Activated CD4-positive, alpha-beta T cell treated with anti-CD3 and anti-CD28 coated beads, Interleukin-2, amount 10 ng/mL, durations not matched to agents 24 days and 14 days (primary cell): ENCODE measurements at regions not wholly inside any gene's neighbourhood (a gene's known extent, or its start where the extent isn't known, plus 50 kb on each side); places are given as distances from the start of the nearest gene placed in this dataset.
A peak's percentile ranks its signal among the peaks of the same experiment; 100 is the strongest.

Source experiments
- DNase-seq: peaks from one replicate; pipeline ENCODE4 v3.0.0; 2022
- H3K27ac Mint-ChIP-seq: one replicate; pipeline ENCODE4 v1.8.0; 2022; ENCODE audit warnings: mild to moderate bottlenecking, mixed read lengths
- H3K27me3 Mint-ChIP-seq: one replicate; pipeline ENCODE4 v1.8.0; 2022; ENCODE audit warnings: mixed read lengths
- H3K36me3 Mint-ChIP-seq: one replicate; pipeline ENCODE4 v1.8.0; 2022; ENCODE audit warnings: low read depth, mild to moderate bottlenecking, mixed read lengths
- H3K4me1 Mint-ChIP-seq: one replicate; pipeline ENCODE4 v1.8.0; 2021; ENCODE audit warnings: mixed read lengths
- H3K4me3 Mint-ChIP-seq: one replicate; pipeline ENCODE4 v1.8.0; 2022; ENCODE audit warnings: mild to moderate bottlenecking, moderate library complexity, mixed read lengths
- H3K9me3 Mint-ChIP-seq: one replicate; pipeline ENCODE4 v1.8.0; 2021; ENCODE audit warnings: mixed read lengths
- intact Hi-C: fragments of 100-400 bp; cut with micrococcal nuclease; formaldehyde crosslinking; loops from one replicate; pipeline ENCODE4 v1.15.1; 2023

DNA sequence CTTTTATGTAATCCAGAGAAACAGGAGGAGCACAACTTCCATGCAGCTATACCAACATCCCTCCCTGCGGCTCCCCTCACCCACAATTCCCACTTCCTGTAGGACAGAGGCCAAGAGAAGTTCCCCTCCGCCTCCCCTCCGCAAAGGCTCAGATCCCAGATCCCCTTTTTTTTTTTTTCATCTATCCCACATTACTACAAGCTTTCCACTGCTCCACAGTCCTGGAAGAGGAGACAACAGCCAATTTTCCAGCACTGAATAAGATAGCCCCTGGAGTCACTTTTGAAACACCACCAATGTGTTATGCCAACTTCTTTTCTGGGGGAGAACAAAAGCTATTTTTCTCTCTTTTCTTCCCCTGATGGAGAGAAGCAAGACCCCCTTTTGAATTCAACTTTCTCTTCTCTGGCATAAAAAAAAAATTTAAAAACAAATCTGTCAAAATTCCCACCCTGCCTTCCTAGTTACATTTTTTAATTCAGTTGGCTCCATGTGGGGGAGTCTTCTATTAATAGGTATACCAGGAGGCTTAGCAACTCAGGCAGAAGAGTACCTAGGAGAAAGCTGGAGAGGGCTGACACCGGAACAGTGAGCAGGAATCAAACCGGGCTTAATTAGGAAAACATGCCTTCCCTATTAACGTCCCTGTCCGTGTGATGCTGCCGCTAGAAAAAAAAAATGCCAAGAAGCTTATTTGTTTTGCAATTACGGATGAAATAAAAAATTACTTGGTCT is 543.4 kb downstream of the BUD13 start:
- H3K27ac Mint-ChIP-seq = no peak overlapping the region
- H3K27me3 Mint-ChIP-seq = no peaks in the 10 kb centered on the region
- H3K4me1 Mint-ChIP-seq = no peaks in the 10 kb centered on the region
- H3K36me3 Mint-ChIP-seq = no peaks in the 10 kb centered on the region
- H3K4me3 Mint-ChIP-seq = no peak overlapping the region
- intact Hi-C loops = no loop called here
- H3K9me3 Mint-ChIP-seq = no peaks in the 10 kb centered on the region
- DNase-seq = no peak

DNA sequence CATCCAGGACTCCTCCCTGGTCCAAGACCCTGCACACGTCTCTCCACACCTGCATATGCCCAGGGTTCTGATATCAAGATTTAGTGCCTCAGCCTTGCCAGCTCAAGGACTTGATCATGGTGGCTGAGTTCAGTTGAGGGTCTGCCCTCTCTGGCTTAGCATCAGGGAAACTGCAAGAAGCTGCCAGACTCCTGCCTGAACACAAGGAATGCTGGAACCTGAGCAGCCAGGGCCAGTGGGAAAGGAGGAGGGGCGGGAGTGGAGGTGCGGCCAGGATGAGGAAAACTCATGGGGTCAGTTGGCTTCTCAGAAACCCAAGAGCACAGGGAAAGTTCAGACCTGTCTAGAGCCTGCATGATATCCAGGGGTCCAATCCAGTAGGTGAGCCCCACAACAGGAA is 546.1 kb downstream of the BUD13 start:
- no peaks in the 10 kb centered on the region for H3K27me3 Mint-ChIP-seq
- H3K4me3 Mint-ChIP-seq = no peak overlapping the region
- H3K27ac Mint-ChIP-seq = no peak overlapping the region
- no peaks in the 10 kb centered on the region for H3K36me3 Mint-ChIP-seq
- H3K9me3 Mint-ChIP-seq = no peaks in the 10 kb centered on the region
- intact Hi-C loops = no loop called here
- no peak for DNase-seq
- no peaks in the 10 kb centered on the region for H3K4me1 Mint-ChIP-seq

DNA sequence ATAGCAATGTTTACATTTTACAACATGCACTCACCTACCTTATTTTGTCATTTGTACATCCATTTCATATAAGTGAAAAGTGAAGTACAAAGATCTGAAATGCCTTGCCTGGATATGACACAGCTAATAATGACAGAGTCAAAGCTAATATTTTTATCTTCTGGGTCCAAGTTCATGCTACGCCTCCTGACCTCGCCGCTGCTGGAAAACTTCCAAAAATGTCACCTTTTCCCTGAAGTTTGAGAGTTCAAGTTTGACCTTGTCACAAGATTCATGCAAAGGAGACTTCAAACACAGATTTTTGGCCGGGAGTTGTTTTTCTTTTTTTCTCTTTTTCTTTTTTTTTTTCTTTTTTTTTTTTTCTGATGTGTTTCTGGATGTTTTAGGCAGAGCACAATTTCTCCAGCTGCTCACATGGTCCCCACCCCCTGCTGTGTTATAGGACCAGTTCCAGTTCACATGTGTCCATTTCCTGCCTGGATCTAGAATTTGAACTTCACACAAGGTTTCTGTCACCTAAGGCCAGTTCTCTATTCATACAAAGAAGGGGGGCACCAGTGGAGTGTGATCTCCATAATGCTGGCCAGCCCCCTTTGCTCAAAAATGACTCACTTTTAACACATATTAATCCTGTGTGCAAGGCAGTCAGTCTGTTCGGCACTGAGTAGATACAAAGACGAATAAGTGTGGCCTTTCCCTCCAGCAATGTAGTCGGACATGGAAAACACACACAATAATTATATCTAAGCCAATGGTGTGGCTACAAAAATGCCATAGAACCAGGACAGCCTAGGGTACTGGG is 546.8 kb downstream of the BUD13 start:
- no peaks in the 10 kb centered on the region for H3K36me3 Mint-ChIP-seq
- H3K4me1 Mint-ChIP-seq = no peaks in the 10 kb centered on the region
- H3K4me3 Mint-ChIP-seq = no peak overlapping the region
- no peaks in the 10 kb centered on the region for H3K9me3 Mint-ChIP-seq
- intact Hi-C loops = no loop called here
- H3K27ac Mint-ChIP-seq = no peak overlapping the region
- H3K27me3 Mint-ChIP-seq = no peaks in the 10 kb centered on the region
- no peak for DNase-seq

GRCh38 chr11:116225236-116225635 is 547.6 kb downstream of the BUD13 start:
- DNase-seq = no peak
- H3K27ac Mint-ChIP-seq = no peak overlapping the region
- H3K4me1 Mint-ChIP-seq = no peaks in the 10 kb centered on the region
- no peaks in the 10 kb centered on the region for H3K27me3 Mint-ChIP-seq
- intact Hi-C loops = no loop called here
- no peaks in the 10 kb centered on the region for H3K9me3 Mint-ChIP-seq
- no peak overlapping the region for H3K4me3 Mint-ChIP-seq
- H3K36me3 Mint-ChIP-seq = no peaks in the 10 kb centered on the region

- no peaks in the 10 kb centered on the region for H3K27me3 Mint-ChIP-seq
- H3K36me3 Mint-ChIP-seq = no peaks in the 10 kb centered on the region
These were observed 547.9 kb downstream of the BUD13 start for GRCh38 chr11:116224889-116225200.

DNA sequence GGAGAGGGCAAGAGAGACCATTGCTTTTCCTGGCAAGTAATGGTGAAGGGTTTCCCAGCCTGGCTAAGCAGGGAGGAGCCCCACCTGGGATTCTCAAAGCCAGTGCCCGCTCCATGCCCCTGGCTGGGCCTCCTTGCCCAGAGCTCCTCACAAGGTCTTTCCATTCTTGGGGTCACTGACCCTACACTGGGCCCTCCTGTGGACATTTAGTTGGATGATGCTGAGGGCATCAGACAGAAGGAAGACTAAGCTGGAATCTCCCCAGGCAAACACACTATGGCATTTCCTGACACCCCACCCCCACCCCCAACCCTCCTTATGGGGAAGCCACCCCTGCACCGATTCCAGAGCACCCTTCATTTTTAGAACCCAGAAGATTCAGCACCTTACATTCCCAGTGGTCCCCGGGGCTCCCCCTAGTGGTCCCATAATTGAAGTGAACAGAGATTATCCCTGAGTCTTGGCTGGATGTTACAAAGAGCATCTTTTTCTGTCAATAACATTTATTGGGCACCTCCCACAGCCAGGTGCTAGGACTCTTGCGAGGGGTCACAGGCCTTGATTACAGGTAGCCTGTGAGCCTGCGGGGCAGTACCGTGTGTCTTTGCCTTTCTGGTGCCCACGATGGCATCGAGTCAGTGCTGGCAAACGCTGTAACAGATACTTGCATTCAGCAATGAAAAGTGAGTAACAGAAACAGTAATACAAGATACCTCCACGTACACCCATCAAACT is 548.5 kb downstream of the BUD13 start:
- no peaks in the 10 kb centered on the region for H3K36me3 Mint-ChIP-seq
- no peaks in the 10 kb centered on the region for H3K4me1 Mint-ChIP-seq
- no peak overlapping the region for H3K4me3 Mint-ChIP-seq
- H3K27ac Mint-ChIP-seq = no peak overlapping the region
- H3K27me3 Mint-ChIP-seq = no peaks in the 10 kb centered on the region
- DNase-seq = peak; percentile 80
- intact Hi-C loops = no loop called here
- no peaks in the 10 kb centered on the region for H3K9me3 Mint-ChIP-seq

More at GRCh38 chr11:116224889-116225200, 547.9 kb downstream of the BUD13 start:
- Mint-ChIP-seq H3K4me1 (no peaks in the 10 kb centered on the region), H3K27ac (no peak overlapping the region), H3K4me3 (no peak overlapping the region), H3K9me3 (no peaks in the 10 kb centered on the region)
- intact Hi-C loops = no loop called here
- DNase-seq = no peak

DNA sequence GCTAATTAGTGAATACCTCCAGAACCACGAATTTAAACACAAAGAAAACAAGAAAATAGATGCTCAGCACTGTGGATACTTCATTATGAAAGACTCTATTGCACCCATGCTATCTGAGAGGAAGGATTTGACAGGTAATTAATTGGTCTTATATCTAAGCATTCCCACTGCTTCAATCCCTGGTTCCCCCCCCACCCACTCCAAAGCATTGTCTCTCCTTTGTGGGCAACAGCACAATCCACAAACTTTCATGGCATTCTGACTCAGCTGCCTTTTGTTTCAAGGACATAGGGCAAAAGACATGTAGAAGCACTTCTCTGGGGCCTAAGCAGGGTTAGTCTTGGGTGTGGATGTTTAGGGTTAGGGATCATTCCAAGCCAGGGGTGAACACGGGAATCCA is 551.4 kb downstream of the BUD13 start:
- H3K4me1 Mint-ChIP-seq = no peaks in the 10 kb centered on the region
- intact Hi-C loops = no loop called here
- no peak overlapping the region for H3K27ac Mint-ChIP-seq
- H3K4me3 Mint-ChIP-seq = no peak overlapping the region
- no peaks in the 10 kb centered on the region for H3K9me3 Mint-ChIP-seq
- H3K36me3 Mint-ChIP-seq = no peaks in the 10 kb centered on the region
- no peaks in the 10 kb centered on the region for H3K27me3 Mint-ChIP-seq
- no peak for DNase-seq

GRCh38 chr11:116219171-116219635 is 553.6 kb downstream of the BUD13 start:
- no peaks in the 10 kb centered on the region for H3K27me3 Mint-ChIP-seq
- DNase-seq = no peak
- intact Hi-C loops = loop anchor here (5.0 kb wide), 1 partner anchor 473 kb away; no protein-coding TSS in a partner anchor
- H3K27ac Mint-ChIP-seq = no peak overlapping the region
- no peaks in the 10 kb centered on the region for H3K36me3 Mint-ChIP-seq
- H3K4me1 Mint-ChIP-seq = no peaks in the 10 kb centered on the region
- H3K9me3 Mint-ChIP-seq = no peaks in the 10 kb centered on the region
- no peak overlapping the region for H3K4me3 Mint-ChIP-seq

GRCh38 chr11:116217441-116217840 is 555.3 kb downstream of the BUD13 start:
- Mint-ChIP-seq H3K27me3 (no peaks in the 10 kb centered on the region), H3K4me1 (no peaks in the 10 kb centered on the region), H3K27ac (no peak overlapping the region), H3K9me3 (no peaks in the 10 kb centered on the region), H3K36me3 (no peaks in the 10 kb centered on the region), H3K4me3 (no peak overlapping the region)
- no peak for DNase-seq
- intact Hi-C loops = loop anchor here (2.0 to 5.0 kb wide), 2 partner anchors 59 to 475 kb away; no protein-coding TSS in a partner anchor

- H3K36me3 Mint-ChIP-seq = no peaks in the 10 kb centered on the region
- H3K4me1 Mint-ChIP-seq = no peaks in the 10 kb centered on the region
- no peak overlapping the region for H3K4me3 Mint-ChIP-seq
- no peaks in the 10 kb centered on the region for H3K9me3 Mint-ChIP-seq
- DNase-seq = peak; percentile 69
- no peaks in the 10 kb centered on the region for H3K27me3 Mint-ChIP-seq
- H3K27ac Mint-ChIP-seq = no peak overlapping the region
- intact Hi-C loops = loop anchor here (2.0 to 5.0 kb wide), 2 partner anchors 60 to 475 kb away; no protein-coding TSS in a partner anchor
These were observed 555.8 kb downstream of the BUD13 start for GRCh38 chr11:116217006-116217405.

- Mint-ChIP-seq H3K27ac (no peak overlapping the region), H3K36me3 (no peaks in the 10 kb centered on the region), H3K27me3 (no peaks in the 10 kb centered on the region), H3K4me3 (no peak overlapping the region), H3K9me3 (no peaks in the 10 kb centered on the region), H3K4me1 (no peaks in the 10 kb centered on the region)
- DNase-seq = no peak
- intact Hi-C loops = loop anchor here (2.0 to 5.0 kb wide), 2 partner anchors 61 to 477 kb away; no protein-coding TSS in a partner anchor
These were observed 557.2 kb downstream of the BUD13 start for GRCh38 chr11:116215471-116216113.

DNA sequence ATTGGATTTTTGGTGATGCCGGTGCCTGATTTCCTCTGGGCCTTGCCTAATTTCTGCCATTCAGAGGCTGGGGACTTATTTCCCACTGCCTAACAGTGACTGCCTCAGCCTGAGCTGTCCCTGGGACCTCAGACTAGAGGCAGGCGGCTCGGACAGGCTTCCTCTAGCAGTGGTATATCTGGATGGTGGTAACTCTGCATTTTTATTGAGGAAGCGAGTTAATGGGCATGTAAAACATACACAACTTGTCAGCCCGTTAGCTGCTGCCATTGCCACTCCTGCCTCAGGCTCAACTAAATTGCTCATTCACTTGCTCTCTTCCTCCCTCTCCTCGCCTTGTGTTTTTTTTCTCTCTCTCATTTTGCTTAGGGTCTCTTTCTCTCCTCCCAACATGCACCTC is 561.6 kb downstream of the BUD13 start:
- H3K27ac Mint-ChIP-seq = no peak overlapping the region
- H3K4me1 Mint-ChIP-seq = no peaks in the 10 kb centered on the region
- no peaks in the 10 kb centered on the region for H3K9me3 Mint-ChIP-seq
- no peak for DNase-seq
- no peaks in the 10 kb centered on the region for H3K27me3 Mint-ChIP-seq
- H3K4me3 Mint-ChIP-seq = no peak overlapping the region
- intact Hi-C loops = no loop called here
- H3K36me3 Mint-ChIP-seq = no peaks in the 10 kb centered on the region

- Mint-ChIP-seq H3K27ac (no peak overlapping the region), H3K36me3 (no peaks in the 10 kb centered on the region), H3K4me3 (no peak overlapping the region), H3K4me1 (no peaks in the 10 kb centered on the region), H3K27me3 (no peaks in the 10 kb centered on the region), H3K9me3 (no peaks in the 10 kb centered on the region)
- intact Hi-C loops = no loop called here
- DNase-seq = no peak
These were observed 562.1 kb downstream of the BUD13 start for GRCh38 chr11:116210663-116211062.
